Stimulated activated naive B cell treated with anti-CD40 and anti-IgM and Interleukin-4, amounts not matched to agents 10 μg/mL and 1 μg/mL and 100 μg/mL, for 72 hours (primary cell): ENCODE measurements at regions not wholly inside any gene's neighbourhood (a gene's known extent, or its start where the extent isn't known, plus 50 kb on each side); places are given as distances from the start of the nearest gene placed in this dataset.
"Not testable (repeated sequence)": the region's sequence is repeated elsewhere in the genome, so short reads cannot be mapped to it uniquely, and the experiment has no call there.

Experiments
- ATAC-seq, 2 donors: fragments of 150-1000 bp; cut with Tn5 transposase; replicated peaks; 2 replicates each; pipeline ENCODE4 v1.10.0; 2021; ENCODE audit warnings: moderate library complexity in 1 of 2
- DNase-seq: peaks from one replicate; pipeline ENCODE4 v3.0.0; 2021
- H3K27ac Mint-ChIP-seq: one replicate; pipeline ENCODE4 v1.8.0; 2022; ENCODE audit warnings: mild to moderate bottlenecking, mixed read lengths
- H3K27me3 Mint-ChIP-seq, 2 donors: one replicate each; pipeline ENCODE4 v1.8.0; 2022; ENCODE audit warnings: mixed read lengths in 2 of 2
- H3K36me3 Mint-ChIP-seq, 2 donors: one replicate each; pipeline ENCODE4 v1.8.0; 2022; ENCODE audit warnings: mixed read lengths in 2 of 2, mild to moderate bottlenecking in 1 of 2
- H3K4me1 Mint-ChIP-seq, 2 donors: one replicate each; pipeline ENCODE4 v1.8.0; 2022; ENCODE audit warnings: mixed read lengths in 2 of 2, mild to moderate bottlenecking in 1 of 2
- H3K4me3 Mint-ChIP-seq, 2 donors: one replicate each; pipeline ENCODE4 v1.8.0; 2022; ENCODE audit warnings: mild to moderate bottlenecking in 2 of 2, mixed read lengths in 2 of 2, moderate library complexity in 1 of 2
- H3K9me3 Mint-ChIP-seq, 2 donors: one replicate each; pipeline ENCODE4 v1.8.0; 2022; ENCODE audit warnings: mixed read lengths in 2 of 2, mild to moderate bottlenecking in 1 of 2

GRCh38 chrX:89350024-89350423, 571.7 kb upstream of the TGIF2LX start:
- H3K27me3 Mint-ChIP-seq, H3K27ac Mint-ChIP-seq, H3K4me3 Mint-ChIP-seq, H3K4me1 Mint-ChIP-seq, H3K9me3 Mint-ChIP-seq, H3K36me3 Mint-ChIP-seq, DNase-seq: not testable (repeated sequence)
- peak; percentile 52 to 55 for ATAC-seq

GRCh38 chrX:89369904-89370303, 551.8 kb upstream of the TGIF2LX start:
- not testable (repeated sequence) for H3K4me3 Mint-ChIP-seq, H3K36me3 Mint-ChIP-seq, H3K27me3 Mint-ChIP-seq, H3K27ac Mint-ChIP-seq, DNase-seq, H3K9me3 Mint-ChIP-seq, H3K4me1 Mint-ChIP-seq, ATAC-seq

GRCh38 chrX:89393004-89393403, 528.7 kb upstream of the TGIF2LX start:
- H3K27me3 Mint-ChIP-seq, H3K9me3 Mint-ChIP-seq, H3K27ac Mint-ChIP-seq: not testable (repeated sequence)

GRCh38 chrX:89402818-89403217, 518.9 kb upstream of the TGIF2LX start:
- H3K27me3 Mint-ChIP-seq, H3K27ac Mint-ChIP-seq, ATAC-seq, H3K4me3 Mint-ChIP-seq, H3K9me3 Mint-ChIP-seq, DNase-seq, H3K36me3 Mint-ChIP-seq, H3K4me1 Mint-ChIP-seq: not testable (repeated sequence)

More at GRCh38 chrX:89393004-89393403, 528.7 kb upstream of the TGIF2LX start:
- not testable (repeated sequence) for H3K4me3 Mint-ChIP-seq, H3K36me3 Mint-ChIP-seq, ATAC-seq, H3K4me1 Mint-ChIP-seq, DNase-seq

- not testable (repeated sequence) for H3K4me1 Mint-ChIP-seq, H3K4me3 Mint-ChIP-seq, H3K36me3 Mint-ChIP-seq, H3K27ac Mint-ChIP-seq, H3K9me3 Mint-ChIP-seq, DNase-seq, ATAC-seq, H3K27me3 Mint-ChIP-seq
These were observed 516.6 kb upstream of the TGIF2LX start for GRCh38 chrX:89405148-89405547.

GRCh38 chrX:89416930-89417329, 504.8 kb upstream of the TGIF2LX start:
- not testable (repeated sequence) for DNase-seq

GRCh38 chrX:89432652-89433231, 489.0 kb upstream of the TGIF2LX start:
- not testable (repeated sequence) for H3K9me3 Mint-ChIP-seq, ATAC-seq, H3K27ac Mint-ChIP-seq, H3K4me3 Mint-ChIP-seq, DNase-seq, H3K36me3 Mint-ChIP-seq, H3K27me3 Mint-ChIP-seq, H3K4me1 Mint-ChIP-seq

More at GRCh38 chrX:89416930-89417329, 504.8 kb upstream of the TGIF2LX start:
- not testable (repeated sequence) for H3K4me1 Mint-ChIP-seq, H3K36me3 Mint-ChIP-seq, H3K9me3 Mint-ChIP-seq, ATAC-seq, H3K4me3 Mint-ChIP-seq, H3K27ac Mint-ChIP-seq, H3K27me3 Mint-ChIP-seq
